ENCODE measurements at regions not wholly inside any gene's neighbourhood (a gene's known extent, or its start where the extent isn't known, plus 50 kb on each side); places are given as distances from the start of the nearest gene placed in this dataset.

- Mint-ChIP-seq H3K4me3 (no peak overlapping the region), H3K4me1 (peaks cover 20% of the 10 kb centered on the region), H3K27ac (peak overlapping the region in 2 of 3 experiments; percentile 19 to 67), H3K9me3 (no peaks in the 10 kb centered on the region), H3K27me3 (ENCODE audit: low read depth) (no peaks in the 10 kb centered on the region), H3K36me3 (ENCODE audit: low read depth) (no peaks in the 10 kb centered on the region)
- TF ChIP-seq CTCF (IDR thresholded peaks at IDR 0.05; ENCODE audit: unreplicated experiment in 3 of 3) = no peak
These were observed 74.0 kb upstream of the SULT1C3 start for GRCh38 chr2:108165729-108166128.

- Mint-ChIP-seq H3K4me3 (no peak overlapping the region), H3K27me3 (ENCODE audit: low read depth) (no peaks in the 10 kb centered on the region), H3K9me3 (no peaks in the 10 kb centered on the region), H3K4me1 (peaks cover 20% of the 10 kb centered on the region), H3K27ac (no peak overlapping the region), H3K36me3 (ENCODE audit: low read depth) (no peaks in the 10 kb centered on the region)
- no peak for TF ChIP-seq CTCF (IDR thresholded peaks at IDR 0.05; ENCODE audit: unreplicated experiment in 3 of 3)
These were observed 72.1 kb upstream of the SULT1C3 start for GRCh38 chr2:108167699-108168098.

GRCh38 chr2:108169982-108170625 lies 69.7 kb upstream of the SULT1C3 start:
- no peaks in the 10 kb centered on the region for H3K9me3 Mint-ChIP-seq

GRCh38 chr2:108171657-108172056 lies 68.1 kb upstream of the SULT1C3 start:
- Mint-ChIP-seq H3K4me1 (peaks cover 3% of the 10 kb centered on the region), H3K4me3 (no peak overlapping the region), H3K27ac (peak overlapping the region in 1 of 3 experiments; percentile 20), H3K27me3 (ENCODE audit: low read depth) (no peaks in the 10 kb centered on the region), H3K9me3 (no peaks in the 10 kb centered on the region), H3K36me3 (ENCODE audit: low read depth) (peaks cover 3% of the 10 kb centered on the region)
- no peak for TF ChIP-seq CTCF (IDR thresholded peaks at IDR 0.05; ENCODE audit: unreplicated experiment in 3 of 3)

More at GRCh38 chr2:108169982-108170625, 69.7 kb upstream of the SULT1C3 start:
- H3K4me3 Mint-ChIP-seq = no peak overlapping the region
- TF ChIP-seq CTCF (IDR thresholded peaks at IDR 0.05; ENCODE audit: unreplicated experiment in 3 of 3) = peak; percentile 45 to 55 (median 51)
- H3K36me3 Mint-ChIP-seq (ENCODE audit: low read depth) = no peaks in the 10 kb centered on the region
- H3K27ac Mint-ChIP-seq = peak overlapping the region in 2 of 3 experiments; percentile 11 to 77
- H3K4me1 Mint-ChIP-seq = peaks cover 3% of the 10 kb centered on the region
- no peaks in the 10 kb centered on the region for H3K27me3 Mint-ChIP-seq (ENCODE audit: low read depth)

- Mint-ChIP-seq H3K4me3 (no peak overlapping the region), H3K9me3 (no peaks in the 10 kb centered on the region), H3K27ac (no peak overlapping the region), H3K4me1 (no peaks in the 10 kb centered on the region), H3K36me3 (ENCODE audit: low read depth) (no peaks in the 10 kb centered on the region), H3K27me3 (ENCODE audit: low read depth) (no peaks in the 10 kb centered on the region)
- TF ChIP-seq CTCF (IDR thresholded peaks at IDR 0.05; ENCODE audit: unreplicated experiment in 3 of 3) = peak in 1 of 3 experiments; percentile 21
These were observed 57.3 kb upstream of the SULT1C3 start for GRCh38 chr2:108182489-108182888.

GRCh38 chr2:108184419-108184818 lies 55.3 kb upstream of the SULT1C3 start:
- Mint-ChIP-seq H3K9me3 (no peaks in the 10 kb centered on the region), H3K27me3 (ENCODE audit: low read depth) (no peaks in the 10 kb centered on the region), H3K4me3 (no peak overlapping the region), H3K36me3 (ENCODE audit: low read depth) (no peaks in the 10 kb centered on the region), H3K4me1 (no peaks in the 10 kb centered on the region), H3K27ac (no peak overlapping the region)
- TF ChIP-seq CTCF (IDR thresholded peaks at IDR 0.05; ENCODE audit: unreplicated experiment in 3 of 3) = peak in 1 of 3 experiments; percentile 43
